GM18505 (cell line): ENCODE measurements at regions not wholly inside any gene's neighbourhood (a gene's known extent, or its start where the extent isn't known, plus 50 kb on each side); places are given as distances from the start of the nearest gene placed in this dataset.
"Not testable (repeated sequence)": the region's sequence is repeated elsewhere in the genome, so short reads cannot be mapped to it uniquely, and the experiment has no call there.

Experiments used
- ATAC-seq: cut with Tn5 transposase; IDR thresholded peaks from one replicate; pipeline ENCODE4 v1.9.1; 2021; ENCODE audit not compliant: unreplicated experiment
- POLR2A ChIP-seq: IDR thresholded peaks from 4 replicates; pipeline ENCODE4 v1.6.1; 2011; ENCODE audit warnings: borderline replicate concordance; ENCODE audit not compliant: insufficient read depth, insufficient read length; ENCODE audit errors: extremely low read depth

DNA sequence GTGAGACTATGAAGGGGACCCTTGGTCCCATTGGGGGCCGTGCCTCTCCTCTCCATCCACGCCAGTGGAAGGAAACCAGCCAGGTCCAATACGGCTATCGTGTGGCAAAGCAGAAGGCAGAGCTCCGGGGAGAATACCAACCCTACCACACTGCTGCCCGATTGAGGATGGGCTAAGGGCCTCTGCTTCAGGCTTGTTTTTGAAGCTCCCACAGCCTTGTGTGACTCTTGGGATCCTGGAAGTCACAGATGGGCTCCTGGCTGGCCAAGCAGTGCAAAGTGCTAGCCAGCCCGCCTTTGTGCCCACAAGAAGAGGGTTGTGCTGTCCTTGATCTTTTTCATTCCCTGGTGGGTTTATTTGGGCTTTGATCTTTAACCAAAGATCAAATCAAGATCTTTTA is 70.6 kb upstream of the ID2 start:
- no peak for ATAC-seq
- TF ChIP-seq POLR2A: no peak

DNA sequence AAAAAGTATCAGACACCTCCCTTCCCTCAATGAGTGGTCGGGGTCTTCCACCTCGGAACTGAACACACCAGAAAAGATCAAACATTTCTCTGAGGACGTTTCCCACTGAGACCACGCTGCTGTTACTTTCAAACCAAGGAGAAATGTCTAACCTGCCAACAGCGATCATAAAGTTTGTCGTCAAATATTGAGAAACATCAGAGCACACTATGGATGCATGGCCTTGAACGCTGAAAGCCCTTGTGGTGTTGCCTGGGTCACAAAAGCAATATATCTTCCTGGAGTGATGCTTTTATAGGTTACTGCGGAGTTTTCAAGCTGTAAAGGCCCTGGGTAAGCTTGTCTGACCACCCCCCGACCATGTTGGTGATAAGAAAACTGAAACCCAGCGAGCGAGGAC is 70.2 kb upstream of the ID2 start:
- no peak for ATAC-seq
- no peak for TF ChIP-seq POLR2A

DNA sequence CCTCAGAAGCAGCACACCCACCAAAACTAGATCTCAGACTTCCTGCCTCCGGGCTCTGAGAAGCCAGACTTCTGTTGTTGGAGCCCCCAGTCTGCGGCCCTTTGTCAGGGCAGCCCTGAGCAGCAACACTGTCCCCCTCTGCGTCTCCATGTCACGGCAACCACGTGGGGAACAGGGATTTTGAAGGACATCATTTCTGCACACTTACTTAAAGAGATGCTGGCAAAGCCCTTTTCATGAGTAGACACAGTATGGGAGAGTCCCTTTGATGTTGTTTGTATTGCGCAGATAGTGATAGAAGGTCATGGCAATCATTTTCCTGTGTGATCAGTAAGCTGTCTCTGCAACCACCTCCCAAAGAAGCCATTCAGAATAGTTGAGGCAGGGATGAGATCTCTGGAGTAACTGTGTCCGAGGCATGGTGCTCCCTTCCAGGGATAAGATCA is 69.1 kb upstream of the ID2 start:
- no peak for ATAC-seq
- no peak for TF ChIP-seq POLR2A

DNA sequence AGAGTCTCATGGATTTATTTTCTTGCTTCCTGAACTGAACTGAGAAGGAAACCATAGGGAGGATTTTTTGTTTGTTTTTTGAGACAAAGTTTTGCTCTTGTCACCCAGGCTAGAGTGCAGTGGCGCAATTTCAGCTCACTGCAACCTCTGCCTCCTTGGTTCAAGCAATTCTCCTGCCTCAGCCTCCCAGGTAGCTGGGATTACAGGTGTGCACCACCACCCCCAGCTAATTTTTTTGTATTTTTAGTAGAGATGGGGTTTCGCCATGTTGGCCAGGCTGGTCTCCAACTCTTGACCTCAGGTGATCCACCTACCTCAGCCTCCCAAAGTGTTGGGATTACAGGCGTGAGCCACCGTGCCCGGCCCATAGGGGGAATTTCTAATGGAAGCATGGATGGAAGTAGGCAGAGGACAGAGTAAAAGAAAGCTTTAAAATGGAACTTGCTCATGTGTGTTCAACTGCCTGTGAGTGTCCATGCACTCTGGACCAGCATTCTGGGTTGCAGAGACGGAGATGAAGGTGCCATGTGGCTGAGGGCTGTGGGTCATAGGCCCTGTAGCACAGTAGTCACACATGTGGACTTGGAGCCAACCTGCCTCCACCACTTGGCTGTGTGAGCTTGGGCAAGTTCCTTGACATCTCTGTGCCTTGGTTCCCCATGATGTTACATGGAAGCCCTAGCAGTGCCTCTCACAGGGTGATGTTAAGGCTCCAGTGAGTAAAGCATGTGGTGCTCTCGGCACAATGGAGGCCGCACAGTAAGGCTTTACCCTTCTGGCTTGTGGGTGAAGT is 68.5 kb upstream of the ID2 start:
- not testable (repeated sequence) for ATAC-seq

GRCh38 chr2:8614646-8615045 is 67.2 kb upstream of the ID2 start:
- no peak for TF ChIP-seq POLR2A
- ATAC-seq: no peak

- no peak for ATAC-seq
- no peak for TF ChIP-seq POLR2A
These were observed 66.6 kb upstream of the ID2 start for GRCh38 chr2:8615252-8615575.

GRCh38 chr2:8615576-8616281 is 66.1 kb upstream of the ID2 start:
- TF ChIP-seq POLR2A: no peak
- no peak for ATAC-seq

- TF ChIP-seq POLR2A: no peak
These were observed 64.8 kb upstream of the ID2 start for GRCh38 chr2:8617048-8617447.

GRCh38 chr2:8617590-8617989 is 64.3 kb upstream of the ID2 start:
- ATAC-seq: no peak
- TF ChIP-seq POLR2A: no peak

More at GRCh38 chr2:8617048-8617447, 64.8 kb upstream of the ID2 start:
- no peak for ATAC-seq

DNA sequence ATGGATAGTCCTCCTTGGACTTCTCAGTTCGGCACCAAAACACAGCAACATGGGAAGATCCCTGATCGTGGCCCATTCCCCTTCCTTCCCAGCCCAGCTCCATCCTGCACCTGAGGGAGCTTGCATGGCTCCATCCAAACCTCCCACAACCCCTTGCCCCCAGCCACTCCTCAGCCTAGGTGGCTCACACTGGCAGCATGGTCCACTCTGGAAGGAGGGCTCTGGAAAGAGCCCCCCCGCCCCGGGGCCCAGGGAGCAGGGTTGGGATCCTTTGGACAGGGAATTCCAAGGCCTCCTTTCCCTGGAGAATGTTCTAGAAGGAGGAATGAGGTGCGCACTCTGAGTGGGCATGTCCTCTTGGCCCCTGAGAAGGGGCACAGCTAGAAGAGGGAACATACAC is 62.8 kb upstream of the ID2 start:
- TF ChIP-seq POLR2A: no peak
- no peak for ATAC-seq

GRCh38 chr2:8620611-8621382 is 61.1 kb upstream of the ID2 start:
- no peak for TF ChIP-seq POLR2A
- ATAC-seq: no peak

DNA sequence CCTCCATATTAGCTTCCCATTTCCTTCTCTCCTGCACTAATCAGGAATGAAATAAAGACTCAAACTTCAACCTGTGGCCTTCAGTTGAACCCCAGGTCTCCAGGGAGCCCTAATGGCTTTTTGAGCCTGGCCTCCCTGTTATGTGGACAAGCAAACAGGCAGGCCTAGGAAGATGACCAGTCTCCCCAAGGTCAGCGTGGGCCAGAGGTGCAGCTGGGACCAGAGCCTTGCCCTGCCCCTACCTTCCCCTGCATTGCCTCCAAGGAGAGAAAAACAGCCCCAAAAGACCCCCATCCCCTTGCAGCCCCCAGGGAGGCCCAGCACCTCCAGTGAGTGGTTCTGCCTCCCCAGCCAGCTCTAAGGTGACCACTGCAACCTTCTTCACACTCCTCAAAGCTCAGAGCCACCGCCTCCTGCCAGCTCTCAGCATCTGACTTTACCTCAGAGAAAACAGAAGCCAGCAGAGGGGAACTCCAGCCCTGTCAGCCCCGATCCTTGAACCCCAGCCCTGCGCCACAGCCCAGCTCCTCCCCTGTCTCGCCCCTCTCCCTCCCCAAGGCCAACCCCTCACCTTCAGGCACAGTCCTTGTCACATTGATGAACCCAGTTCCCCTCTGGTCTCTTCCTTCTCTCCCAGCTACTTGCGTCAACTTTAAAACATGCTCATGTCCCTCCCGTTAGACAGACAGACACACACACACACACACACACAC is 59.5 kb upstream of the ID2 start:
- no peak for TF ChIP-seq POLR2A
- ATAC-seq: no peak

GRCh38 chr2:8622924-8623465 is 58.9 kb upstream of the ID2 start:
- TF ChIP-seq POLR2A: no peak
- no peak for ATAC-seq
